HCT116 (cell line): ENCODE measurements at regions not wholly inside any gene's neighbourhood (a gene's known extent, or its start where the extent isn't known, plus 50 kb on each side); places are given as distances from the start of the nearest gene placed in this dataset.

ENCODE experiments used
- ATAC-seq: fragments of 200-7000 bp; cut with Tn5 transposase; 2 replicates; pipeline ENCODE4 v1.9.1; 2020; ENCODE audit warnings: mild to moderate bottlenecking, moderate library complexity
- BruUV-seq: library from RNA; stranded (reverse); fragments of 400-500 nt; replicated peaks from 2 replicates; lab custom pipeline; 2021; lab: Mats Ljungman, UMichigan
- CTCF ChIA-PET: fragments of 300-600 bp; sonication (Branson Sonifier 250); formaldehyde crosslinking; loops from one replicate; lab custom pipeline; 2021; ENCODE audit warnings: antibody characterized with exemption; lab: Charles Lee
- POLR2A ChIA-PET: fragments of 300-600, 350-600 bp; sonication (Branson Sonifier 250); formaldehyde crosslinking; loops from one replicate; lab custom pipeline; 2021; ENCODE audit warnings: antibody characterized with exemption; lab: Charles Lee
- RAD21 ChIA-PET, 2 experiments: fragments of 300-600 bp; sonication (Branson Sonifier 250); formaldehyde crosslinking; loops; one replicate each; lab custom pipeline; 2023; ENCODE audit warnings: low total read pairs in 2 of 2; ENCODE audit not compliant: uncharacterized antibody in 2 of 2, unreplicated experiment in 2 of 2, low non-redundant PET in 1 of 2; lab: Charles Lee
- DNase-seq: peaks from one replicate; pipeline ENCODE4 v3.0.0-alpha.2; 2010; ENCODE audit warnings: low read depth, low spot score
- H2AFZ ChIP-seq: fragments of 200-600 bp; shearing (Covaris generic), sonication (generic); 2 replicates; pipeline ENCODE4 v1.6.1; 2017; ENCODE audit warnings: low read depth, mixed run types, mixed read lengths, antibody characterized with exemption, low read length; ENCODE audit not compliant: poor library complexity, severe bottlenecking
- H3K27ac ChIP-seq: 2 replicates; pipeline ENCODE4 v1.5.1; 2012; ENCODE audit warnings: low read depth, low read length
- H3K27me3 ChIP-seq: fragments of 200-600 bp; sonication (generic); 2 replicates; pipeline ENCODE4 v1.6.1; 2016; ENCODE audit warnings: mixed run types, low read length, mixed read lengths; ENCODE audit not compliant: insufficient read depth
- H3K36me3 ChIP-seq, 2 experiments: fragments of 200-500 bp in 1 of 2; fragments of 200-600 bp in 1 of 2; sonication (Bioruptor generic) in 1 of 2; sonication (generic) in 1 of 2; 2 replicates each; pipeline versions ENCODE4 v1.5.1 to v1.6.1; 2014 to 2016; ENCODE audit warnings: low read length in 2 of 2, inconsistent platforms in 1 of 2, mixed read lengths in 1 of 2, mixed run types in 1 of 2; ENCODE audit not compliant: insufficient read depth in 2 of 2, control insufficient read depth in 1 of 2
- H3K4me1 ChIP-seq, 2 experiments: fragments of 200-600 bp in 1 of 2; sonication (generic) in 1 of 2; 2 replicates each; pipeline versions ENCODE4 v1.5.1 to v1.6.1; 2012 to 2017; ENCODE audit warnings: low read length in 2 of 2, inconsistent platforms in 1 of 2, mild to moderate bottlenecking in 1 of 2, mixed read lengths in 1 of 2, mixed run types in 1 of 2, moderate library complexity in 1 of 2; ENCODE audit not compliant: insufficient read depth in 2 of 2, control insufficient read depth in 1 of 2
- H3K4me2 ChIP-seq: fragments of 200-600 bp; sonication (generic); 2 replicates; pipeline ENCODE4 v1.6.1; 2017; ENCODE audit warnings: mixed run types, low read length, mixed read lengths
- H3K4me3 ChIP-seq, 2 experiments: fragments of 200-600 bp in 1 of 2; sonication (generic) in 1 of 2; replicated peaks in 1 of 2; 2 replicates each; pipeline ENCODE4 v1.5.1; 2011 to 2016; ENCODE audit warnings: low read length in 2 of 2, control low read depth in 1 of 2, low read depth in 1 of 2, mild to moderate bottlenecking in 1 of 2, mixed read lengths in 1 of 2, mixed run types in 1 of 2
- H3K79me2 ChIP-seq: fragments of 200-600 bp; sonication (generic); 2 replicates; pipeline ENCODE4 v1.6.1; 2017; ENCODE audit warnings: mild to moderate bottlenecking, mixed run types, low read length, moderate library complexity, mixed read lengths; ENCODE audit not compliant: insufficient read depth
- H3K9ac ChIP-seq: fragments of 200-600 bp; sonication (generic); 2 replicates; pipeline ENCODE4 v1.6.1; 2016; ENCODE audit warnings: low read length, mixed read lengths
- H3K9me2 ChIP-seq: fragments of 200-600 bp; sonication (generic), shearing (Covaris generic); 2 replicates; pipeline ENCODE4 v1.6.1; 2017; ENCODE audit warnings: mixed run types, mild to moderate bottlenecking, moderate library complexity; ENCODE audit not compliant: insufficient read depth
- H3K9me3 ChIP-seq, 2 experiments: fragments of 200-500 bp in 1 of 2; fragments of 200-600 bp in 1 of 2; sonication (Bioruptor generic) in 1 of 2; sonication (generic) in 1 of 2; 2 replicates each; pipeline ENCODE4 v1.6.1; 2014 to 2017; ENCODE audit warnings: low read length in 2 of 2, mixed read lengths in 2 of 2, inconsistent platforms in 1 of 2, low read depth in 1 of 2, mild to moderate bottlenecking in 1 of 2, mixed run types in 1 of 2, moderate library complexity in 1 of 2; ENCODE audit not compliant: control insufficient read depth in 1 of 2, insufficient read depth in 1 of 2
- H4K20me1 ChIP-seq: fragments of 200-600 bp; sonication (generic), shearing (Covaris generic); 2 replicates; pipeline ENCODE4 v1.6.1; 2017; ENCODE audit warnings: mixed run types, mild to moderate bottlenecking, moderate library complexity; ENCODE audit not compliant: insufficient read depth
- CBX3 ChIP-seq: IDR thresholded peaks from 2 replicates; pipeline ENCODE4 v1.6.1; 2012; ENCODE audit warnings: low read depth
- CEBPB ChIP-seq: IDR thresholded peaks from 2 replicates; pipeline ENCODE4 v1.6.1; 2012; ENCODE audit warnings: low read depth
- EGR1 ChIP-seq: IDR thresholded peaks from 2 replicates; pipeline ENCODE4 v1.6.1; 2012; ENCODE audit warnings: low read depth
- EZH2 ChIP-seq: fragments of 200-600 bp; sonication (generic); IDR thresholded peaks from 2 replicates; pipeline ENCODE4 v1.6.1; 2017; ENCODE audit warnings: antibody characterized with exemption, mixed run types
- FOSL1 ChIP-seq: IDR thresholded peaks from 2 replicates; pipeline ENCODE4 v1.6.1; 2012; ENCODE audit warnings: low read depth
- JUND ChIP-seq: IDR thresholded peaks from 2 replicates; pipeline ENCODE4 v1.6.1; 2012
- POLR2A ChIP-seq: IDR thresholded peaks from 2 replicates; pipeline ENCODE4 v1.7.0; 2011; ENCODE audit warnings: borderline replicate concordance; ENCODE audit not compliant: insufficient read depth, insufficient read length; ENCODE audit errors: extremely low read depth
- RAD21 ChIP-seq: IDR thresholded peaks from 2 replicates; pipeline ENCODE4 v1.6.1; 2012; ENCODE audit warnings: low read depth, mild to moderate bottlenecking
- SIN3A ChIP-seq: IDR thresholded peaks from 2 replicates; pipeline ENCODE4 v1.6.1; 2012; ENCODE audit warnings: low read depth
- SP1 ChIP-seq: IDR thresholded peaks from 2 replicates; pipeline ENCODE4 v1.6.1; 2012; ENCODE audit warnings: low read depth
- SRF ChIP-seq: IDR thresholded peaks from 2 replicates; pipeline ENCODE4 v1.6.1; 2012; ENCODE audit warnings: low read depth
- TCF7L2 ChIP-seq: IDR thresholded peaks from 2 replicates; pipeline ENCODE4 v1.7.0; 2011; ENCODE audit warnings: borderline replicate concordance, inconsistent platforms; ENCODE audit not compliant: insufficient read depth, insufficient read length; ENCODE audit errors: extremely low read depth
- ZFX ChIP-seq: fragments of 450-650 bp; IDR thresholded peaks from 2 replicates; pipeline ENCODE4 v1.6.1; 2017
- ZNF274 ChIP-seq: fragments of 200-500 bp; sonication (Bioruptor generic); IDR thresholded peaks from 2 replicates; pipeline ENCODE4 v1.6.1; 2014; ENCODE audit warnings: mild to moderate bottlenecking, low read depth, low read length, inconsistent platforms
- intact Hi-C: fragments of 100-400 bp; cut with micrococcal nuclease; formaldehyde crosslinking; loops from 2 replicates; pipeline ENCODE4 v1.10.0; 2022
- TF ChIP-seq, protein P1 (sequence below): IDR thresholded peaks from 2 replicates; pipeline ENCODE4 v1.6.1; 2012
- TF ChIP-seq, protein P2 (sequence below): IDR thresholded peaks from 2 replicates; pipeline ENCODE4 v1.6.1; 2012
- TF ChIP-seq, protein P3 (sequence below): IDR thresholded peaks from 2 replicates; pipeline ENCODE4 v1.6.1; 2011; ENCODE audit warnings: mild to moderate bottlenecking, low read length, moderate library complexity; ENCODE audit not compliant: insufficient replicate concordance; ENCODE audit errors: extremely low read depth

DNA sequence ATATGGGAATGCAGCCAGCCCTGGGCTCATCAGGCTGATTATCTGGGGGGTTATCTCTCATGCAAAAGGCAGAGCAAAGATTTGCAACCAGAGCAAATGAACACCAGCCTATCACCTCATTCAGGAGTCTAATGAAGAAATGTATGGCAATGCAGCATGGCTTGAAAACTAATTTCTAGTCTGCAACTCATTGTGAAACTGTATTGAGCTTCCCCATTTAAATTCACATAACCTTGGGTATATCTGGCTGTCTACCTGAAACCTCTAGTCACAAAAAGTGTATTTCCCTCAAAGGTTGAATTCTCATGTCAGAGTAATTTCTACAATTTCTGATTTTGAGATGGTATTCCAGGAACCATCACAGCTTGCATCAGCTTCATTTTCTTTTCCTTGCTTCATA is 240.0 kb downstream of the SDHAF3 start:
- no TSS peak for BruUV-seq

GRCh38 chr7:97372882-97373281 is 255.4 kb downstream of the SDHAF3 start:
- no peaks in the 10 kb centered on the region for H3K9me3 ChIP-seq
- H3K27ac ChIP-seq: no peak overlapping the region
- H3K9ac ChIP-seq: no peak overlapping the region
- no peak for DNase-seq
- no peaks in the 10 kb centered on the region for H3K79me2 ChIP-seq
- H3K4me2 ChIP-seq: no peak overlapping the region
- no peaks in the 10 kb centered on the region for H3K27me3 ChIP-seq
- H3K9me2 ChIP-seq: no peaks in the 10 kb centered on the region
- no peak for ATAC-seq
- ChIA-PET CTCF (no interaction called here), RAD21 (no interaction called here), POLR2A (no interaction called here)
- H2AFZ ChIP-seq: no peak overlapping the region
- intact Hi-C loops: no loop called here
- BruUV-seq: no TSS peak
- H3K36me3 ChIP-seq: no peaks in the 10 kb centered on the region
- no peaks in the 10 kb centered on the region for H4K20me1 ChIP-seq
- H3K4me3 ChIP-seq: no peak overlapping the region
- H3K4me1 ChIP-seq: no peaks in the 10 kb centered on the region
- TF ChIP-seq TCF7L2 (no peak), SRF (no peak), RAD21 (no peak), CBX3 (no peak), JUND (no peak), CEBPB (no peak), ZFX (no peak), SP1 (no peak), FOSL1 (no peak), EZH2 (no peak), ZNF274 (no peak)
- TF ChIP-seq, protein P1, sequence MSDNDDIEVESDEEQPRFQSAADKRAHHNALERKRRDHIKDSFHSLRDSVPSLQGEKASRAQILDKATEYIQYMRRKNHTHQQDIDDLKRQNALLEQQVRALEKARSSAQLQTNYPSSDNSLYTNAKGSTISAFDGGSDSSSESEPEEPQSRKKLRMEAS: no peak

More for the DNA sequence above, 240.0 kb downstream of the SDHAF3 start:
- no peak for DNase-seq
- Histone ChIP-seq H4K20me1 (no peaks in the 10 kb centered on the region), H3K4me3 (no peak overlapping the region), H3K4me2 (no peak overlapping the region), H3K27me3 (peaks cover 23% of the 10 kb centered on the region), H3K9ac (no peak overlapping the region), H3K79me2 (no peaks in the 10 kb centered on the region), H3K4me1 (no peaks in the 10 kb centered on the region), H3K27ac (no peak overlapping the region), H3K9me3 (no peaks in the 10 kb centered on the region)
- ChIA-PET POLR2A (no interaction called here), CTCF (no interaction called here), RAD21 (no interaction called here)
- intact Hi-C loops: no loop called here
- no peak for ATAC-seq
- TF ChIP-seq FOSL1 (no peak), TCF7L2 (no peak), EGR1 (no peak), POLR2A (no peak), SIN3A (no peak), CBX3 (no peak)
- TF ChIP-seq, protein P2, sequence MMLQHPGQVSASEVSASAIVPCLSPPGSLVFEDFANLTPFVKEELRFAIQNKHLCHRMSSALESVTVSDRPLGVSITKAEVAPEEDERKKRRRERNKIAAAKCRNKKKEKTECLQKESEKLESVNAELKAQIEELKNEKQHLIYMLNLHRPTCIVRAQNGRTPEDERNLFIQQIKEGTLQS: no peak
- TF ChIP-seq, protein P3, sequence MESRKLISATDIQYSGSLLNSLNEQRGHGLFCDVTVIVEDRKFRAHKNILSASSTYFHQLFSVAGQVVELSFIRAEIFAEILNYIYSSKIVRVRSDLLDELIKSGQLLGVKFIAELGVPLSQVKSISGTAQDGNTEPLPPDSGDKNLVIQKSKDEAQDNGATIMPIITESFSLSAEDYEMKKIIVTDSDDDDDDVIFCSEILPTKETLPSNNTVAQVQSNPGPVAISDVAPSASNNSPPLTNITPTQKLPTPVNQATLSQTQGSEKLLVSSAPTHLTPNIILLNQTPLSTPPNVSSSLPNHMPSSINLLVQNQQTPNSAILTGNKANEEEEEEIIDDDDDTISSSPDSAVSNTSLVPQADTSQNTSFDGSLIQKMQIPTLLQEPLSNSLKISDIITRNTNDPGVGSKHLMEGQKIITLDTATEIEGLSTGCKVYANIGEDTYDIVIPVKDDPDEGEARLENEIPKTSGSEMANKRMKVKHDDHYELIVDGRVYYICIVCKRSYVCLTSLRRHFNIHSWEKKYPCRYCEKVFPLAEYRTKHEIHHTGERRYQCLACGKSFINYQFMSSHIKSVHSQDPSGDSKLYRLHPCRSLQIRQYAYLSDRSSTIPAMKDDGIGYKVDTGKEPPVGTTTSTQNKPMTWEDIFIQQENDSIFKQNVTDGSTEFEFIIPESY: no peak
- TF ChIP-seq, all 23 proteins: peak for 0
- no peaks in the 10 kb centered on the region for H3K9me2 ChIP-seq
- no peaks in the 10 kb centered on the region for H3K36me3 ChIP-seq
- H2AFZ ChIP-seq: no peak overlapping the region
